ENCODE measurements at regions not wholly inside any gene's neighbourhood (a gene's known extent, or its start where the extent isn't known, plus 50 kb on each side); places are given as distances from the start of the nearest gene placed in this dataset.

GRCh38 chr14:71585361-71585760 lies 346.9 kb upstream of the RGS6 start:
- Mint-ChIP-seq H3K27ac (no peak overlapping the region), H3K4me3 (no peak overlapping the region), H3K36me3 (ENCODE audit: low read depth) (peaks cover 13% of the 10 kb centered on the region), H3K9me3 (no peaks in the 10 kb centered on the region), H3K4me1 (peaks cover 34% of the 10 kb centered on the region), H3K27me3 (ENCODE audit: low read depth, poor library complexity) (no peaks in the 10 kb centered on the region)
- DNase-seq: no peak
- no peak for TF ChIP-seq CTCF (IDR thresholded peaks at IDR 0.05)

GRCh38 chr14:71586131-71586897 lies 345.9 kb upstream of the RGS6 start:
- no peak for TF ChIP-seq CTCF (IDR thresholded peaks at IDR 0.05)
- Mint-ChIP-seq H3K27me3 (ENCODE audit: low read depth, poor library complexity) (no peaks in the 10 kb centered on the region), H3K9me3 (no peaks in the 10 kb centered on the region), H3K36me3 (ENCODE audit: low read depth) (peaks cover 13% of the 10 kb centered on the region), H3K4me3 (no peak overlapping the region), H3K4me1 (peaks cover 34% of the 10 kb centered on the region), H3K27ac (peak overlapping the region; percentile 60)
- DNase-seq: peak; percentile 13

GRCh38 chr14:71588028-71588427 lies 344.2 kb upstream of the RGS6 start:
- no peak overlapping the region for H3K27ac Mint-ChIP-seq
- H3K4me1 Mint-ChIP-seq: peaks cover 25% of the 10 kb centered on the region

GRCh38 chr14:71588576-71589215 lies 343.5 kb upstream of the RGS6 start:
- Mint-ChIP-seq H3K9me3 (no peaks in the 10 kb centered on the region), H3K36me3 (ENCODE audit: low read depth) (peaks cover 13% of the 10 kb centered on the region), H3K4me1 (peaks cover 19% of the 10 kb centered on the region), H3K27me3 (ENCODE audit: low read depth, poor library complexity) (no peaks in the 10 kb centered on the region), H3K27ac (no peak overlapping the region), H3K4me3 (no peak overlapping the region)
- DNase-seq: no peak
- no peak for TF ChIP-seq CTCF (IDR thresholded peaks at IDR 0.05)

More at GRCh38 chr14:71588028-71588427, 344.2 kb upstream of the RGS6 start:
- no peaks in the 10 kb centered on the region for H3K27me3 Mint-ChIP-seq (ENCODE audit: low read depth, poor library complexity)
- no peak overlapping the region for H3K4me3 Mint-ChIP-seq
- no peak for TF ChIP-seq CTCF (IDR thresholded peaks at IDR 0.05)
- no peak for DNase-seq
- H3K36me3 Mint-ChIP-seq (ENCODE audit: low read depth): peaks cover 13% of the 10 kb centered on the region
- no peaks in the 10 kb centered on the region for H3K9me3 Mint-ChIP-seq

- no peaks in the 10 kb centered on the region for H3K27me3 Mint-ChIP-seq (ENCODE audit: low read depth, poor library complexity)
- no peaks in the 10 kb centered on the region for H3K9me3 Mint-ChIP-seq
- H3K4me1 Mint-ChIP-seq: peaks cover 17% of the 10 kb centered on the region
- peaks cover 13% of the 10 kb centered on the region for H3K36me3 Mint-ChIP-seq (ENCODE audit: low read depth)
- TF ChIP-seq CTCF (IDR thresholded peaks at IDR 0.05): no peak
- no peak for DNase-seq
- H3K4me3 Mint-ChIP-seq: no peak overlapping the region
- no peak overlapping the region for H3K27ac Mint-ChIP-seq
Measured at GRCh38 chr14:71589609-71590008, 342.6 kb upstream of the RGS6 start.
